Neuronal stem cell (in vitro differentiated cells): ENCODE measurements at regions not wholly inside any gene's neighbourhood (a gene's known extent, or its start where the extent isn't known, plus 50 kb on each side); places are given as distances from the start of the nearest gene placed in this dataset.
A peak's percentile ranks its signal among the peaks of the same experiment; 100 is the strongest.

Source experiments
- DNase-seq: peaks from one replicate; pipeline ENCODE4 v3.0.0-alpha.2; 2013; ENCODE audit warnings: low spot score
- H2AFZ ChIP-seq: one replicate; pipeline ENCODE4 v1.6.1; 2013; ENCODE audit warnings: mild to moderate bottlenecking, low read length, inconsistent platforms
- H2AK5ac ChIP-seq: 2 replicates; pipeline ENCODE4 v1.6.1; 2013; ENCODE audit warnings: low read depth, mild to moderate bottlenecking, inconsistent platforms, low read length, moderate library complexity, mixed read lengths
- H2BK120ac ChIP-seq: 2 replicates; pipeline ENCODE4 v1.6.1; 2013; ENCODE audit warnings: low read depth, mild to moderate bottlenecking, inconsistent platforms, low read length, moderate library complexity, mixed read lengths
- H2BK12ac ChIP-seq: one replicate; pipeline ENCODE4 v1.6.1; 2013; ENCODE audit warnings: low read length, inconsistent platforms
- H2BK15ac ChIP-seq: 2 replicates; pipeline ENCODE4 v1.6.1; 2013; ENCODE audit warnings: mild to moderate bottlenecking, low read length, inconsistent platforms, mixed read lengths
- H2BK5ac ChIP-seq: one replicate; pipeline ENCODE4 v1.6.1; 2013; ENCODE audit warnings: inconsistent platforms, mild to moderate bottlenecking, low read length, moderate library complexity
- H3K14ac ChIP-seq: one replicate; pipeline ENCODE4 v1.6.1; 2013; ENCODE audit warnings: low read length, inconsistent platforms
- H3K18ac ChIP-seq: 2 replicates; pipeline ENCODE4 v1.6.1; 2013; ENCODE audit warnings: low read length, inconsistent platforms
- H3K23ac ChIP-seq: 2 replicates; pipeline ENCODE4 v1.6.1; 2013; ENCODE audit warnings: low read depth, mild to moderate bottlenecking, mixed read lengths, low read length, inconsistent platforms; ENCODE audit not compliant: poor library complexity
- H3K27ac ChIP-seq: replicated peaks from 3 replicates; pipeline ENCODE4 v1.5.1; 2013; ENCODE audit warnings: low read length, inconsistent platforms
- H3K27me3 ChIP-seq, 3 experiments: 2 replicates each; pipeline ENCODE4 v1.6.1; 2013; ENCODE audit warnings: low read length in 3 of 3, mild to moderate bottlenecking in 2 of 3, inconsistent platforms in 1 of 3, low read depth in 1 of 3, mixed read lengths in 1 of 3, moderate library complexity in 1 of 3; ENCODE audit not compliant: control insufficient read depth in 3 of 3, insufficient read depth in 3 of 3
- H3K36me3 ChIP-seq, 2 donors: replicated peaks in 1 of 2; 2 replicates each; pipeline ENCODE4 v1.6.1; 2013; ENCODE audit warnings: low read length in 2 of 2; ENCODE audit not compliant: control insufficient read depth in 2 of 2, insufficient read depth in 2 of 2
- H3K4ac ChIP-seq: 2 replicates; pipeline ENCODE4 v1.6.1; 2013; ENCODE audit warnings: inconsistent platforms, mild to moderate bottlenecking, low read length, moderate library complexity
- H3K4me1 ChIP-seq, 2 donors: 1 replicate in 1 of 2; 2 replicates in 1 of 2; pipeline ENCODE4 v1.6.1; 2013; ENCODE audit warnings: low read length in 2 of 2, low read depth in 1 of 2; ENCODE audit not compliant: control insufficient read depth in 2 of 2, insufficient read depth in 1 of 2
- H3K4me2 ChIP-seq: one replicate; pipeline ENCODE4 v1.6.1; 2013; ENCODE audit warnings: mild to moderate bottlenecking, low read length, inconsistent platforms; ENCODE audit not compliant: insufficient read depth, poor library complexity, severe bottlenecking
- H3K4me3 ChIP-seq, 2 donors: 2 replicates each; pipeline ENCODE4 v1.5.1; 2013; ENCODE audit warnings: low read length in 2 of 2, mild to moderate bottlenecking in 2 of 2, inconsistent platforms in 1 of 2, moderate library complexity in 1 of 2
- H3K79me1 ChIP-seq: one replicate; pipeline ENCODE4 v1.6.1; 2013; ENCODE audit warnings: low read depth, mild to moderate bottlenecking, inconsistent platforms, low read length, moderate library complexity
- H3K9ac ChIP-seq: one replicate; pipeline ENCODE4 v1.6.1; 2013; ENCODE audit warnings: mild to moderate bottlenecking, low read depth, low read length, inconsistent platforms; ENCODE audit not compliant: poor library complexity
- H3K9me3 ChIP-seq, 2 donors: replicated peaks in 1 of 2; 2 replicates each; pipeline versions ENCODE3 to v1.6.1; 2013; ENCODE audit warnings: low read length in 2 of 2, mild to moderate bottlenecking in 2 of 2, inconsistent platforms in 1 of 2, low read depth in 1 of 2, mixed read lengths in 1 of 2, moderate library complexity in 1 of 2; ENCODE audit not compliant: control insufficient read depth in 2 of 2, insufficient read depth in 1 of 2
- H4K8ac ChIP-seq: one replicate; pipeline ENCODE4 v1.6.1; 2013; ENCODE audit warnings: low read depth, mild to moderate bottlenecking, inconsistent platforms, low read length, moderate library complexity
- H4K91ac ChIP-seq: one replicate; pipeline ENCODE4 v1.6.1; 2013; ENCODE audit warnings: low read length, low read depth, mild to moderate bottlenecking, inconsistent platforms; ENCODE audit not compliant: poor library complexity
- WGBS, 2 donors: extraction: QIAGEN DNeasy Blood & Tissue Kit; methylation state at CpG; one replicate each; pipeline ENCODE4 v1.1.7; 2013; ENCODE audit warnings: missing lambda C conversion rate in 2 of 2, mixed read lengths in 1 of 2; ENCODE audit not compliant: insufficient read length in 2 of 2, insufficient replicate concordance in 1 of 2; ENCODE audit errors: extremely low coverage in 2 of 2; 5-methylcytosine and 5-hydroxymethylcytosine counted together

DNA sequence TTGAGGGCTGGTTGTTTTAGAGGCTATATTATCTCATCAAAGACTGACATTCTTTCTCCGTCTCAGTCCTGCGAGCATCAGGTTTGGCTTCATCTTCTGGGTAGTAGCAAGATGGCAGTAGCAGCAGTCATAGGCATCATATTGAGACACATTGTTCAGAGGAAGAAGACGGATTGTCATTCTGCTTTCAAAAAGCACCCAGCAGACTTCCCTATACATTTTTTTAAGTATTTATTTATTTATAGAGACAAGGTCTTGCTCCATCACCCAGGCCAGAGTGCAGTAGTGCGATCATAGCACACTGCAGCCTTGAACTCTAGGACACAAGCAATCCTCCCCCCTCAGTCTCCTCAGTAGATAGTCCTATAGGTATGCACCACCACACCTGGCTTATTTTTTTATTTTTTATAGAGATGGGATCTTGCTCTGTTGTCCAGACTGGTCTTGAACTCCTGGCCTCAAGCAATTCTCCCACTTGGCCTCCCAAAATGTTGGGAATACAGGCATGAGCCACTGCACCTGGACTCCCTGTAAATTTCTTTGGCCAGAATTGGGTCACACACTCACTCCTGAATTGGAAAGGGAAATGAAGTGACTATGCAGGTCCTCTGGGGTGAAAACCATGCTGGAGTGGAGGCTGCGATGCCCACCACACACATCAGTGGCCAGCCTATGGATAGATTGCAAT lies 125.4 kb downstream of the SLC38A6 start:
- H3K4me1 ChIP-seq = peaks cover 28 to 39% of the 10 kb centered on the region in 2 donors

DNA sequence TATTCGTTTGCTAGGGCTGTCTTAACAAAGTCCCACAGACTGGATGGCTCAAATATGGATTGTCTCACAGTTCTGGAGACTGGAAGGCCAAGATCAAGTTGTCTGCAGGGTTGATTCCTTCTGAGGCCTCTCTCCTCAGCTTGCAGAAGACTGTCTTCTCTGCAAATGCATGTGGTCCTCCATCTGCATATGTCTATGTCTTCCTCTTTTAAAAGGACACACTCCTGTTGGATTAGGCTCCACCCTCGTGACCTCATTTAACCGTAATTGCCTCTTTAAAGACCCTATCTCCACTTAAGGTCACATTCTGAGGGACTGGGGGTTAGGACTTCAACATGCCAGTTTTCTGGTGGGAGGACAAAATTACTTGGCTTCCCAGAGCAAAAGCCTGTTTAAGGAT lies 123.3 kb downstream of the SLC38A6 start:
- H3K9ac ChIP-seq = no peak overlapping the region
- no peak for DNase-seq
- H2AFZ ChIP-seq = peak overlapping the region; percentile 86
- WGBS, 2 donors = no CpG with 5 or more reads among the region's 3 CpGs
- no peaks in the 10 kb centered on the region for H3K9me3 ChIP-seq
- H3K4me1 ChIP-seq = peaks cover 24 to 37% of the 10 kb centered on the region in 2 donors
- H2AK5ac ChIP-seq = no peak overlapping the region
- no peak overlapping the region for H3K23ac ChIP-seq
- no peak overlapping the region for H3K18ac ChIP-seq
- no peaks in the 10 kb centered on the region for H3K79me1 ChIP-seq
- H3K4me2 ChIP-seq = no peak overlapping the region
- no peak overlapping the region for H2BK120ac ChIP-seq
- no peak overlapping the region for H2BK15ac ChIP-seq
- no peak overlapping the region for H2BK5ac ChIP-seq
- H4K91ac ChIP-seq = no peak overlapping the region
- H3K36me3 ChIP-seq = no peaks in the 10 kb centered on the region
- H3K4me3 ChIP-seq = no peak overlapping the region
- no peak overlapping the region for H2BK12ac ChIP-seq
- H3K27ac ChIP-seq = no peak overlapping the region
- no peak overlapping the region for H4K8ac ChIP-seq
- no peaks in the 10 kb centered on the region for H3K27me3 ChIP-seq
- no peak overlapping the region for H3K14ac ChIP-seq
- H3K4ac ChIP-seq = no peak overlapping the region

More for the DNA sequence above, 125.4 kb downstream of the SLC38A6 start:
- WGBS, 2 donors = no CpG with 5 or more reads among the region's 5 CpGs
- Histone ChIP-seq H3K4me3 (no peak overlapping the region), H3K23ac (no peak overlapping the region), H2BK120ac (no peak overlapping the region), H3K9me3 (no peaks in the 10 kb centered on the region), H3K79me1 (no peaks in the 10 kb centered on the region), H3K4ac (no peak overlapping the region), H2BK15ac (no peak overlapping the region), H2BK5ac (no peak overlapping the region), H2AFZ (no peak overlapping the region), H3K14ac (no peak overlapping the region), H3K27me3 (no peaks in the 10 kb centered on the region), H3K27ac (no peak overlapping the region), H3K18ac (no peak overlapping the region), H4K91ac (no peak overlapping the region), H3K4me2 (no peak overlapping the region), H3K9ac (no peak overlapping the region), H2AK5ac (no peak overlapping the region), H2BK12ac (no peak overlapping the region), H4K8ac (no peak overlapping the region), H3K36me3 (no peaks in the 10 kb centered on the region)
- DNase-seq = no peak

DNA sequence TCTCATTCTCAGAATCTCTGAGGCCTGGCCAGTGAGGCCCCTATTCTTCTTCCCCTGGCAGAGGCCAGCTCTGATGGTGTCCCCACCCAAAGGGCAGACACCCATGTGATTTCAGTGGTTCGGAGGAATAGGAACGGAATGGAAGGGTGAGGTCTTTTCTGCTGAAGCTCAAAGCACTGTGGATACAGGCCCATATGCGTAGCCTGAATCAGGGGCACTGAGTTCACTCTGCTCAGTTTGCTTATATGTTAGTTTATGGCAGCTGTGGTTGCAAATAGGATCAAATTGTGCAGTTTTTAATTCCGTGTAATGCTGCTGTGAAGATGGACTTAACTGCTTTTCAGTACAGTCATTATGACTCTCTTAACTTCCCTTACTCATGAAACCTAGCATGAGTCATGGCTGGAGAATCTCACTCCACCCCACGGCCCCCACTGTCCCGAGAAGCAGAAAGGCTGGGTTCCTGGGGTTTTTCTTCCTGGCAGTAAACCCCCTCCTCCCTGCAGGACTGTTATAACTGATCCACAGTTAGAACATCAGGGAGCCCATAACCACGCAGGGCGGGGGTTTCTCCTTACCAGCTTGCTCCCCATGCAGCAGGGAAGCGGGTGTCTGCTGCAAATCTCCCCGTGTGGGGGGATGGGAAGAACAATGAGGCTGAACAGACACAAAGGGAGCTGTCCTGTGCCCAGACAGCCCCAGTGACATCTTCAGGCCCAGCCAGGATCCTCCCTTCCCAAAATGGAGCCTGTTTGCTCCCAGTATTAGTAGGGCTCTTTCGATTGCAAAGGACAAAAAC lies 122.7 kb downstream of the SLC38A6 start:
- Histone ChIP-seq H3K14ac (no peak overlapping the region), H3K4me1 (peaks cover 24 to 37% of the 10 kb centered on the region in 2 donors), H2BK5ac (no peak overlapping the region), H3K9ac (no peak overlapping the region), H3K27ac (no peak overlapping the region), H3K79me1 (no peaks in the 10 kb centered on the region), H2BK12ac (no peak overlapping the region), H3K4me2 (no peak overlapping the region), H3K27me3 (no peaks in the 10 kb centered on the region), H4K91ac (no peak overlapping the region), H3K36me3 (no peaks in the 10 kb centered on the region), H3K9me3 (no peaks in the 10 kb centered on the region), H4K8ac (no peak overlapping the region), H3K4ac (no peak overlapping the region), H3K18ac (peak overlapping the region; percentile 69), H3K4me3 (no peak overlapping the region), H2BK120ac (no peak overlapping the region), H2AFZ (peak overlapping the region; percentile 86), H2AK5ac (no peak overlapping the region), H3K23ac (no peak overlapping the region), H2BK15ac (no peak overlapping the region)
- DNase-seq = no peak
- no CpG with 5 or more reads among the region's 11 CpGs for WGBS, 2 donors
